GM19099 (cell line): ENCODE measurements at regions not wholly inside any gene's neighbourhood (a gene's known extent, or its start where the extent isn't known, plus 50 kb on each side); places are given as distances from the start of the nearest gene placed in this dataset.

Experiments
- POLR2A ChIP-seq: IDR thresholded peaks from 3 replicates; pipeline ENCODE4 v1.6.1; 2011; ENCODE audit warnings: low read depth; ENCODE audit not compliant: insufficient read length; ENCODE audit errors: extremely low read depth

DNA sequence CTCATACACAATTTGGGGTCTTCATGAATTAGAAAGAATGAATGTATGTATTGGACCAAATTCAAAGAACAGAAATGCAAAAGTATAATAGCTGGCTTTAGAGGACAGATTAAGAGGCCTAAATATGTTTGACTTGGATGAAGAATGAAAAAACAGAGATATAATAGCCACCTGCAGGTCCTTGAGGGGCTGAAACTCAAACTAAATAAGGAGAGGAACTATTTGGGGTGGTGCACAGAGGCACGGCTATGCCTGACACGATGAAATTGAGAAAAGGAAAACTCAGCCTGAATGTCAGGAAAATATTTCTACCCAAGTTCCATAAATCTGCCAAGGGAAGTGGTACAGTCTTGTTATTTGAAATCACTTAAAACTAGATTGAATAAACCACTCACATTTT lies 222.9 kb upstream of the DDHD1 start:
- no peak for TF ChIP-seq POLR2A

GRCh38 chr14:53375599-53375998 lies 222.5 kb upstream of the DDHD1 start:
- TF ChIP-seq POLR2A = no peak

DNA sequence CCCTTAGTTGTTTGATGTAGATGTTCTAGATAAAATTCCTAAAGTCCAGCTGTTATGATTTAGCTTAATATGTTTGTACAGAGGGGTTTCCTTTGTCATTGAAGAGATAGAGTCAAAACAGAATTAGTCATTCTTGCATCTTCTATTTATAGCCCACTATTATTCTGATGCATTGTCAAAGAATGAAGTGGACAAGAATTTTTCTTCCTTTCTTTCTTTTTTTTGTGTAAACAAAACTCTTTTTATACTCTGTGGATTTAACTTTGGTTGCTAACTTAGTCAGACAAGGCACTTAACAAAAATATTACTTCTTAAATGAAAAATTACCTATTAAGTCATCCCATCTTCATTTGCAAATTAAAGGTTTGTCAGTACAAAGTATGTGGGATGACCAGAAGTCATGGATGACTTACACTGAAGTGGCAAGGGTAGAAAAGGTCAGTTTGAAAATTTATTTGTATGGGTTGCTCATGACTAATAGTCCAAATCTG lies 215.6 kb upstream of the DDHD1 start:
- no peak for TF ChIP-seq POLR2A

- no peak for TF ChIP-seq POLR2A
These were observed 214.9 kb upstream of the DDHD1 start for GRCh38 chr14:53368066-53368465.

DNA sequence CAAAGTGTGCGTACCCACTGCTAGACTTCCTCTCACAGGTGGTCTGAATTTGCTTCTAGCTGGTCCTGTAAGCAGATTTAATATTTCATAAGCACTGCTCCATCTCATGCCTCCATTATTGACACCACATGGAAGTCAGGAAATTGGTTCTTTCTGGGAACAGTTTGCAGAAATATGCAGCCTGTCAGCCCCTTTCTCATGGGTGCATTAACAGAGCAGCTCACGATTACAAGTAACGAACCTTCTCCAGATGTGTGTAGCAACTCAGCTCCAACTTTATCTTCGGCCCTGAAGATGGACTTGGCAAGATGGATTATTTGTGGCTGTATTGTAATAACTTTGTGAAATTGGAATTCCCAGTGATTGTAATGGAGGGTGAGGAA lies 214.5 kb upstream of the DDHD1 start:
- no peak for TF ChIP-seq POLR2A

DNA sequence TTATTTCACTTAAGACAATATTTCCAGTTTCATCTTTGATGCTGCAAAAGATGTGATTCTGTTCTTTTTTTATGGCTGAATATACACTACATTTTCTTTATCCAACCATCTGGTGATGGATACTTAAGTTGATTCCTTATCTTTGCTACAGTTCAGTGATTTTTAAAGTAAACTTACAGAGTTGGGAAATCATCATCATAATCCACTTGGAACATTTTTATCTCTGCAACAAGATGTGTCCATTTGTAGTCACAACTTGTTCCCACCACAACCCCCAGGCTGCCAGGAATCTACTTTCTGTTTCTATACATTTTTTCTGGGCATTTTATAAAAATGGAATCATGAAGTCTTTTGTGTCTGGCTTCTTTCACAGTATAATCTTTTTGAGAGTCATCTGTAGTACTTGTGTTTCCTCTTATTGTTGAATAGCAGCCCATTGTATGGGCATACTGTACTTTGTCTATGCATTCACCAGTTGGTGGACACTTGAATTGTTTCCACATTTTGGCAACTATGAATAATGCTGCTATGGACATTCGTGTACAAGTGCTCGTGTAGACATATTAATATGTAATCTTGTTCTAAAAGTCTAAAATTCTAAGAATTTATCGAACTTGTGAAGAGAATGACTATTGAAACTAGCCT lies 212.5 kb upstream of the DDHD1 start:
- no peak for TF ChIP-seq POLR2A

DNA sequence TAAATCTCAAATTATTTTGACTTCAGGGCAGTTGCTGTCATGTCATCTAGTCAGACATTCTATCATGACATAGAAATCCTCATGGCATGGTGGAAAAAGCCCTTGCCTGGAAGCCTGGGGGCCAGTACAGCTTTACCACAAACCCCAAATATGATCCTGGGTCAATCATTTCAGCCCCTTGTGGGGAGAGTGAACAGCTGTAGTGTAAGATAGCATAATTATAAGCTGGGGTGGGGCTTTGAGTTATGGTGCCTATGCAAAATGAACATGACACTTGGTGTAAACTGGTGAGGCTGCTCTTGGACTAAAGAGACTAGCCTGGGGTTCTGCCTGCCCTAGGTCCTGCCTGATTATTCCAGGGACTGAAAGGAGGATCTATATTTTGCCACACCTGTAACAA lies 207.7 kb upstream of the DDHD1 start:
- no peak for TF ChIP-seq POLR2A

DNA sequence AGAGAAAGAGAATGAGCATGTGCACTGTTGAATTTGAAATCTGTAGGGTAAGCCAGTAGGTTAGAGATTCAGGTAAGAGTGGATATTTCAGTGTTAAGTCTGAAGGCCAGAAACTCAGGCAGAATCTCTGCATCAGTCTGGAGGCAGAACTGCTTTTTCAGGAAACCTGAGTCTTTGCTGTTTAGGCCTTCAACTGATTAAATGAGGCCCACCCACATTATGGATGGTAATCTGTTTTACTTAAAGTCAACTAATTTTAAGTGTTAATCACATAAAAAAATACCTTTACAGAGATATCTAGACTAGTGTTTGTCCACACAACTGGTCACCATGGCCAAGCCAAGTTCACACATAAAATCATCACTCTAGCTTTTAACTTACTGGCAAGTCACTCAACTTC lies 205.0 kb upstream of the DDHD1 start:
- TF ChIP-seq POLR2A = no peak

DNA sequence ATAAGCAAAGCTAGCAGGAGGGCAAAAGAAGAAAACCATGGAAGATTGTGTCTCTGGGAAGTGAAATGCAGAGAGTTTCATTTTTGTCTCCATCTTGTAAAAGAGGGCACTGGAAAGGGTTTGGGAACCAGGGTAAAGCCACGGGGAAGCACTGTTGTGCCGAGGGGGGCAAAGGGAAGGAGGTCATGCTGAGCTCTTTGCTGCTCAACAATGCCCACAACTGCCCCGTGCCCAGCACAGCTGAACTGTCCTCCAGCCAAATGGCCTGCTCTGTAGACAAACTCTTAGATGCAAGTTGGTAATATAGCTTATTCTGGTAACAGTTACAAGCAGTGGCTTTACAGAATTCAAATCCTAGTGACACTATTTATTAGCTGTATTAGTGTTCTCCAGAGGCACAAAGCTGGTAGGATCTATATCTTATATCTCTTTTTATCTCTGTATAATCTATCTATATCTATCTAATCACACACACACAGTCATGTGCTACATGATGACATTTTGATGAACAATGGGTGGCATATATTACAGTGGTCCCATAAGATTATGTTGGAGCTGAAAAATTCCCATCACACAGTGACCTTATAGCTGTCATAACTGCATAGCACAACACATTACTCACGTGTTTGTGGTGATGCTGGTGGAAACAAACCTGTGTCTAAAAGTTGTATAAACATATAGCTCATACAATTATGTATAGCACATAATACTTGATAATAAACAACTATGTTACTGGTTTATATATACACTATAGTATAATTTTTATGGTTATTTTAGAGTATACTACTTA lies 203.4 kb upstream of the DDHD1 start:
- TF ChIP-seq POLR2A = no peak

- TF ChIP-seq POLR2A = no peak
These were observed 202.5 kb upstream of the DDHD1 start for GRCh38 chr14:53355581-53356112.

GRCh38 chr14:53354336-53354735 lies 201.2 kb upstream of the DDHD1 start:
- no peak for TF ChIP-seq POLR2A

DNA sequence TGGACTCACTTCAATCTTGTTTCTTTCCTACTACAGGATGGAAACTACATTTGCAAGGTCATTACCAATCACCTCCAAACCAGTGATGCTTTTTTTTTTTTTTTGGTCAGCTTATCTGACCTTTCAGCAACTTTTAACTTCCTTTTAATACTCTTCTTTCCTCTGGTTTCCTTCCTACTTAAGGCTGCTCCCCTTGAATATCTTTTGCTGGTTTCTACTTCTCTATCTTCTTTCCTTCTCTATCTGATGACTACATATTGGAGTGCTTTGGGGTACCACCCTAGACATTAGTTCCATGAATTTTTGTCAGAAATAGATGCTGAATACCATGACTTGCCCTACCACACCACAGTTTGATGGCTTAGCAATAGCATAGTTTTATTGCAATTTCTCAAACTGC lies 197.7 kb upstream of the DDHD1 start:
- no peak for TF ChIP-seq POLR2A

DNA sequence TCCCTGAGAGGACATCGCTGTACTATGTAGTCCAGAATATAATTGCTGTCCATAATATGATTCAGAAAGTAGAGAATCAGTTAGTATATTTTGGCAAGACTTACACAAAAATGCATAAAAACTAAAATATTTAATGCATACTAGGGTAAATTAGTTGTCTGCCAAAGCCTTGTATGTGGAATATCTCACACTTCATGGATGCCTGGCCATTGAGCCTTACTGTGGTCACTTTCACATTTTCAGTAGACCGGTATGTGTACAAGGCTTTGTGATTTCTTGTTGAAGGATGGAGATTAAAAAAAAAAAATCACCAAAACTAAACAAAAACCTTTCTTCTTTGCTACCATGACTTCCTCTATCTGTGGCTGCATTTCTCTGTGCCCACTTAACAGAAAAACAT lies 197.3 kb upstream of the DDHD1 start:
- no peak for TF ChIP-seq POLR2A

DNA sequence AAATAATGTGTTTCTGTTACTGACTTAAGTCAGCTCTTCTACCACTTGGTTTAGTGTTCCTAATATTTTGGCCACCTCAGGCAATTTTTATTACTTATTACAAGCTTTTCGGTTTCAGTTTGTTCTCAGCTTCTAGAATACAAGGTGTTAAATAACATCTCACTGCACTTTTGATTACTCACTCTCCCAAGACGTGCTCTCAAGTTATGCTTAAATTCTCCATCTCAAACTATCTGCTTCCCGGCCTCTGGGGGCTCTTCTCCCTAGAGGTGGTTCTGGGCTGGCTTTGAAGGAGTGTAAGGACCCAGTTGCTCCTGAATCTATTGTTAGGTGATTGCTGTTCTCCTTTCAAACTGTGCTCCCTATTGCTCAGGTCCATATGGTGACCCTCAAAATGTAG lies 193.9 kb upstream of the DDHD1 start:
- no peak for TF ChIP-seq POLR2A

GRCh38 chr14:53341324-53341723 lies 188.2 kb upstream of the DDHD1 start:
- TF ChIP-seq POLR2A = no peak

GRCh38 chr14:53338192-53338591 lies 185.1 kb upstream of the DDHD1 start:
- no peak for TF ChIP-seq POLR2A
